Keratinocyte (primary cell): ENCODE measurements at regions not wholly inside any gene's neighbourhood (a gene's known extent, or its start where the extent isn't known, plus 50 kb on each side); places are given as distances from the start of the nearest gene placed in this dataset.

Experiments
- DNase-seq: peaks from one replicate; pipeline ENCODE4 v3.0.0-alpha.2; 2011; ENCODE audit warnings: low read depth, missing footprints, low spot score
- FAIRE-seq: peaks from 2 replicates; lab custom pipeline; 2011; peaks lifted over from hg19 to GRCh38; lab: Jason Lieb, UNC
- H2AFZ ChIP-seq: 2 replicates; pipeline ENCODE4 v1.6.0; 2012; ENCODE audit warnings: low read length, control low read depth, inconsistent platforms; ENCODE audit not compliant: control insufficient read depth
- H3K27ac ChIP-seq: 2 replicates; pipeline ENCODE4 v1.5.1; 2011; ENCODE audit warnings: low read length; ENCODE audit not compliant: control insufficient read depth, insufficient read depth
- H3K27me3 ChIP-seq: 3 replicates; pipeline ENCODE4 v1.6.0; 2011; ENCODE audit warnings: low read length; ENCODE audit not compliant: control insufficient read depth, insufficient read depth; ENCODE audit errors: extremely low read depth
- H3K36me3 ChIP-seq, 2 experiments: 2 replicates in 1 of 2; 3 replicates in 1 of 2; pipeline ENCODE4 v1.5.1; 2011; ENCODE audit warnings: low read length in 2 of 2, mild to moderate bottlenecking in 1 of 2; ENCODE audit not compliant: control insufficient read depth in 2 of 2, insufficient read depth in 2 of 2; ENCODE audit errors: extremely low read depth in 1 of 2
- H3K4me1 ChIP-seq: 3 replicates; pipeline ENCODE4 v1.5.1; 2011; ENCODE audit warnings: low read length; ENCODE audit not compliant: control insufficient read depth, insufficient read depth; ENCODE audit errors: extremely low read depth
- H3K4me2 ChIP-seq: 3 replicates; pipeline ENCODE4 v1.6.0; 2011; ENCODE audit warnings: low read depth, low read length; ENCODE audit not compliant: control insufficient read depth, insufficient read depth; ENCODE audit errors: extremely low read depth
- H3K4me3 ChIP-seq, 3 experiments: fragments of 200-600 bp in 1 of 3; sonication (generic) in 1 of 3; 2 replicates in 2 of 3; 3 replicates in 1 of 3; pipeline ENCODE4 v1.5.1; 2011 to 2016; ENCODE audit warnings: low read length in 3 of 3, mild to moderate bottlenecking in 3 of 3, control low read depth in 2 of 3, inconsistent platforms in 1 of 3, low read depth in 1 of 3, mixed read lengths in 1 of 3, mixed run types in 1 of 3, moderate library complexity in 1 of 3; ENCODE audit not compliant: control insufficient read depth in 2 of 3, insufficient read depth in 2 of 3; ENCODE audit errors: extremely low read depth in 1 of 3
- H3K79me2 ChIP-seq: 2 replicates; pipeline ENCODE4 v1.6.0; 2012; ENCODE audit warnings: low read length; ENCODE audit not compliant: control insufficient read depth, insufficient read depth
- H3K9ac ChIP-seq: 3 replicates; pipeline ENCODE4 v1.6.0; 2011; ENCODE audit warnings: low read length; ENCODE audit not compliant: control insufficient read depth, insufficient read depth; ENCODE audit errors: extremely low read depth
- H3K9me1 ChIP-seq: 3 replicates; pipeline ENCODE4 v1.6.0; 2011; ENCODE audit warnings: low read length; ENCODE audit not compliant: control insufficient read depth, insufficient read depth; ENCODE audit errors: extremely low read depth
- H3K9me3 ChIP-seq: 2 replicates; pipeline ENCODE4 v1.5.1; 2012; ENCODE audit warnings: low read depth, low read length; ENCODE audit not compliant: control insufficient read depth
- H4K20me1 ChIP-seq: 3 replicates; pipeline ENCODE4 v1.6.0; 2011; ENCODE audit warnings: low read length; ENCODE audit not compliant: control insufficient read depth, insufficient read depth; ENCODE audit errors: extremely low read depth
- EZH2 ChIP-seq: IDR thresholded peaks from one replicate; pipeline ENCODE4 v1.6.1; 2012; ENCODE audit warnings: inconsistent platforms, mild to moderate bottlenecking, low read length, moderate library complexity
- dilution Hi-C: fragments of 300-500 bp; cut with MboI; formaldehyde crosslinking; loops from one replicate; pipeline ENCODE4 v1.7.0; 2020; ENCODE audit warnings: low sequenced_read_pairs; ENCODE audit not compliant: extremely low pct_ligation_motif_present
- TF ChIP-seq, protein P1 (sequence below), 3 experiments: IDR thresholded peaks in 1 of 3; conservative IDR thresholded peaks in 1 of 3; optimal IDR thresholded peaks in 1 of 3; 2 replicates in 2 of 3; 3 replicates in 1 of 3; pipeline versions ENCODE3 to v1.5.1; 2011; ENCODE audit warnings: low read length in 3 of 3, mild to moderate bottlenecking in 3 of 3, moderate library complexity in 2 of 3, control low read depth in 1 of 3, inconsistent platforms in 1 of 3; ENCODE audit not compliant: insufficient read depth in 2 of 3; ENCODE audit errors: extremely low read depth in 1 of 3

GRCh38 chr2:174692256-174692919 lies 71.9 kb downstream of the CHRNA1 start:
- no peak overlapping the region for H3K4me3 ChIP-seq
- no peak for TF ChIP-seq EZH2
- TF ChIP-seq, protein P1, sequence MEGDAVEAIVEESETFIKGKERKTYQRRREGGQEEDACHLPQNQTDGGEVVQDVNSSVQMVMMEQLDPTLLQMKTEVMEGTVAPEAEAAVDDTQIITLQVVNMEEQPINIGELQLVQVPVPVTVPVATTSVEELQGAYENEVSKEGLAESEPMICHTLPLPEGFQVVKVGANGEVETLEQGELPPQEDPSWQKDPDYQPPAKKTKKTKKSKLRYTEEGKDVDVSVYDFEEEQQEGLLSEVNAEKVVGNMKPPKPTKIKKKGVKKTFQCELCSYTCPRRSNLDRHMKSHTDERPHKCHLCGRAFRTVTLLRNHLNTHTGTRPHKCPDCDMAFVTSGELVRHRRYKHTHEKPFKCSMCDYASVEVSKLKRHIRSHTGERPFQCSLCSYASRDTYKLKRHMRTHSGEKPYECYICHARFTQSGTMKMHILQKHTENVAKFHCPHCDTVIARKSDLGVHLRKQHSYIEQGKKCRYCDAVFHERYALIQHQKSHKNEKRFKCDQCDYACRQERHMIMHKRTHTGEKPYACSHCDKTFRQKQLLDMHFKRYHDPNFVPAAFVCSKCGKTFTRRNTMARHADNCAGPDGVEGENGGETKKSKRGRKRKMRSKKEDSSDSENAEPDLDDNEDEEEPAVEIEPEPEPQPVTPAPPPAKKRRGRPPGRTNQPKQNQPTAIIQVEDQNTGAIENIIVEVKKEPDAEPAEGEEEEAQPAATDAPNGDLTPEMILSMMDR (optimal IDR thresholded peaks at IDR 0.05 in 1 of 3, IDR thresholded peaks at IDR 0.05 in 1 of 3, conservative IDR thresholded peaks at IDR 0.05 in 1 of 3; ENCODE audit: extremely low read depth in 1 of 3, insufficient read depth in 2 of 3, low read length in 3 of 3), result no peak
- dilution Hi-C loops, result no loop called here
- H3K9me3 ChIP-seq, result no peaks in the 10 kb centered on the region
- H3K9me1 ChIP-seq, result no peaks in the 10 kb centered on the region
- H2AFZ ChIP-seq, result no peak overlapping the region
- H4K20me1 ChIP-seq, result no peaks in the 10 kb centered on the region
- H3K9ac ChIP-seq, result no peak overlapping the region
- peaks cover 16% of the 10 kb centered on the region for H3K27me3 ChIP-seq
- no peak overlapping the region for H3K4me2 ChIP-seq
- no peak for DNase-seq
- no peak overlapping the region for H3K27ac ChIP-seq
- H3K4me1 ChIP-seq, result no peaks in the 10 kb centered on the region
- H3K79me2 ChIP-seq, result no peaks in the 10 kb centered on the region
- H3K36me3 ChIP-seq, result no peaks in the 10 kb centered on the region
- no peak for FAIRE-seq

DNA sequence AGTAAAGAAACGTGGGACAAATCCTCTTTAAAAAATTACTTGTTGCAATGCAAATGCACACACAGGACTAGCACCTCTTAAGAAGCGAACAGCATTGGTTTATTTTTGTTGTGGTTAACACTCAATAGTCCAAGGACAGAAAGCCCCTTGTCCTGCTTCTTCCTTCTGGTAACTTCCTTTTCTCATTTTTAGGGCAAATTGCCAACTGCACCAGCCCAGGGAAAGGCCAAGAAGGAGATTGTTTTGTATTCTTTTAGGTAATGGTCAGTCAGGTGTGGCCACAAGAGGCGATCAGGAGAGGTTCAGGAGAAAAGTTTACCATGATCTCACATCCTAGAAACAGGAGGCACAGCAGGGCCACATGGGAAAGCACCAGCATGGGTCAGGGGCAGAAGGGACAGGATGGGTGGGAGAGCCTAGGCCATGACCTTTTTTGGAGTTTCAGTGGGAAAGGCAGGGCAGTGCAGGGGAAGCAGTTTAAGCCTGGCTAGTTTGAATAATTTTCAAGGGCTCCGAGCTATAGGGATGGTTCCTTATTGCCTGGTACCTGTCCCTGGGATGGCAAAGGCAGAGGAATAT lies 73.0 kb downstream of the CHRNA1 start:
- FAIRE-seq, result no peak
- Histone ChIP-seq H3K36me3 (no peaks in the 10 kb centered on the region), H2AFZ (no peak overlapping the region), H4K20me1 (no peaks in the 10 kb centered on the region), H3K27me3 (peaks cover 9% of the 10 kb centered on the region), H3K27ac (no peak overlapping the region), H3K9me1 (no peaks in the 10 kb centered on the region), H3K4me3 (no peak overlapping the region), H3K9ac (no peak overlapping the region), H3K4me2 (no peak overlapping the region), H3K79me2 (no peaks in the 10 kb centered on the region), H3K9me3 (no peaks in the 10 kb centered on the region), H3K4me1 (no peaks in the 10 kb centered on the region)
- dilution Hi-C loops, result no loop called here
- no peak for TF ChIP-seq EZH2
- TF ChIP-seq, protein P1 (optimal IDR thresholded peaks at IDR 0.05 in 1 of 3, IDR thresholded peaks at IDR 0.05 in 1 of 3, conservative IDR thresholded peaks at IDR 0.05 in 1 of 3; ENCODE audit: extremely low read depth in 1 of 3, insufficient read depth in 2 of 3, low read length in 3 of 3), result no peak
- no peak for DNase-seq
